Stromal cell of bone marrow (primary cell): ENCODE measurements at regions not wholly inside any gene's neighbourhood (a gene's known extent, or its start where the extent isn't known, plus 50 kb on each side); places are given as distances from the start of the nearest gene placed in this dataset.
"Not testable (repeated sequence)": the region's sequence is repeated elsewhere in the genome, so short reads cannot be mapped to it uniquely, and the experiment has no call there.

Experiments
- DNase-seq: peaks from one replicate; pipeline ENCODE4 v3.0.0-alpha.2; 2012; ENCODE audit warnings: low read depth

- DNase-seq = not testable (repeated sequence)
Measured at GRCh38 chr16:29130131-29130711, 145.4 kb downstream of the LAT start.

- not testable (repeated sequence) for DNase-seq
Measured at GRCh38 chr16:29129458-29130038, 144.7 kb downstream of the LAT start.

GRCh38 chr16:29128732-29129457 is 144.0 kb downstream of the LAT start:
- DNase-seq = not testable (repeated sequence)

GRCh38 chr16:29127806-29128420 is 143.1 kb downstream of the LAT start:
- DNase-seq = not testable (repeated sequence)

GRCh38 chr16:29126616-29127015 is 141.8 kb downstream of the LAT start:
- DNase-seq = no peak

- no peak for DNase-seq
Measured at GRCh38 chr16:29126057-29126494, 141.2 kb downstream of the LAT start.

- no peak for DNase-seq
Measured at GRCh38 chr16:29124828-29125227, 140.0 kb downstream of the LAT start.

- not testable (repeated sequence) for DNase-seq
Measured at GRCh38 chr16:29124162-29124561, 139.3 kb downstream of the LAT start.

- DNase-seq = not testable (repeated sequence)
Measured at GRCh38 chr16:29120680-29121079, 135.8 kb downstream of the LAT start.

- DNase-seq = not testable (repeated sequence)
Measured at GRCh38 chr16:29118301-29118957, 133.6 kb downstream of the LAT start.

GRCh38 chr16:29117631-29118030 is 132.8 kb downstream of the LAT start:
- no peak for DNase-seq

- no peak for DNase-seq
Measured at GRCh38 chr16:29116980-29117379, 132.1 kb downstream of the LAT start.

GRCh38 chr16:29116207-29116606 is 131.4 kb downstream of the LAT start:
- not testable (repeated sequence) for DNase-seq

- DNase-seq = peak; percentile 22
Measured at GRCh38 chr16:29115802-29116141, 130.9 kb downstream of the LAT start.

- peak; percentile 62 for DNase-seq
Measured at GRCh38 chr16:29114989-29115801, 130.3 kb downstream of the LAT start.

- no peak for DNase-seq
Measured at GRCh38 chr16:29114574-29114973, 129.7 kb downstream of the LAT start.

- DNase-seq = not testable (repeated sequence)
Measured at GRCh38 chr16:29113446-29113845, 128.6 kb downstream of the LAT start.

GRCh38 chr16:29112755-29113347 is 128.0 kb downstream of the LAT start:
- no peak for DNase-seq

GRCh38 chr16:29111901-29112680 is 127.2 kb downstream of the LAT start:
- not testable (repeated sequence) for DNase-seq

GRCh38 chr16:29111421-29111820 is 126.6 kb downstream of the LAT start:
- no peak for DNase-seq
